ENCODE measurements at regions not wholly inside any gene's neighbourhood (a gene's known extent, or its start where the extent isn't known, plus 50 kb on each side); places are given as distances from the start of the nearest gene placed in this dataset.

- TF ChIP-seq CTCF (IDR thresholded peaks at IDR 0.05) = no peak
- no peaks in the 10 kb centered on the region for H3K4me1 Mint-ChIP-seq
- intact Hi-C loops (cut with micrococcal nuclease) = no loop called here
- ChIA-PET CTCF (no interaction called here), POLR2A (no interaction called here)
- no peak overlapping the region for H3K27ac Mint-ChIP-seq
- ATAC-seq (ENCODE audit: low read depth) (no peak), DNase-seq (no peak)
- H3K4me3 Mint-ChIP-seq = no peak overlapping the region
- no peaks in the 10 kb centered on the region for H3K27me3 Mint-ChIP-seq
- no peaks in the 10 kb centered on the region for H3K36me3 Mint-ChIP-seq (ENCODE audit: low read depth)
- H3K9me3 Mint-ChIP-seq = peaks cover 11% of the 10 kb centered on the region
These were observed 732.0 kb upstream of the CTNND2 start for GRCh38 chr5:12636209-12636608.

- Mint-ChIP-seq H3K27ac (no peak overlapping the region), H3K9me3 (peaks cover 6% of the 10 kb centered on the region), H3K4me1 (no peaks in the 10 kb centered on the region), H3K27me3 (no peaks in the 10 kb centered on the region), H3K4me3 (no peak overlapping the region), H3K36me3 (ENCODE audit: low read depth) (no peaks in the 10 kb centered on the region)
- DNase-seq = no peak
- no peak for ATAC-seq (ENCODE audit: low read depth)
- POLR2A ChIA-PET = no interaction called here
- intact Hi-C loops (cut with micrococcal nuclease) = no loop called here
- no peak for TF ChIP-seq CTCF (IDR thresholded peaks at IDR 0.05)
- CTCF ChIA-PET = no interaction called here
These were observed 722.3 kb upstream of the CTNND2 start for GRCh38 chr5:12626556-12626955.

- H3K27me3 Mint-ChIP-seq = no peaks in the 10 kb centered on the region
- DNase-seq (no peak), ATAC-seq (ENCODE audit: low read depth) (no peak)
- H3K9me3 Mint-ChIP-seq = peaks cover 6% of the 10 kb centered on the region
- no peak for TF ChIP-seq CTCF (IDR thresholded peaks at IDR 0.05)
- no peaks in the 10 kb centered on the region for H3K4me1 Mint-ChIP-seq
- intact Hi-C loops (cut with micrococcal nuclease) = no loop called here
- H3K4me3 Mint-ChIP-seq = no peak overlapping the region
- CTCF ChIA-PET = no interaction called here
- no peak overlapping the region for H3K27ac Mint-ChIP-seq
- no peaks in the 10 kb centered on the region for H3K36me3 Mint-ChIP-seq (ENCODE audit: low read depth)
- POLR2A ChIA-PET = no interaction called here
These were observed 721.5 kb upstream of the CTNND2 start for GRCh38 chr5:12625667-12626263.

- intact Hi-C loops (cut with micrococcal nuclease) = no loop called here
- POLR2A ChIA-PET = no interaction called here
- no peak overlapping the region for H3K4me3 Mint-ChIP-seq
- no peaks in the 10 kb centered on the region for H3K27me3 Mint-ChIP-seq
- H3K27ac Mint-ChIP-seq = no peak overlapping the region
- no peak for TF ChIP-seq CTCF (IDR thresholded peaks at IDR 0.05)
- no peaks in the 10 kb centered on the region for H3K36me3 Mint-ChIP-seq (ENCODE audit: low read depth)
- peaks cover 6% of the 10 kb centered on the region for H3K9me3 Mint-ChIP-seq
- ATAC-seq (ENCODE audit: low read depth) (no peak), DNase-seq (no peak)
- CTCF ChIA-PET = no interaction called here
- H3K4me1 Mint-ChIP-seq = no peaks in the 10 kb centered on the region
These were observed 720.7 kb upstream of the CTNND2 start for GRCh38 chr5:12624776-12625560.

GRCh38 chr5:12623408-12623807 lies 719.2 kb upstream of the CTNND2 start:
- Mint-ChIP-seq H3K27me3 (no peaks in the 10 kb centered on the region), H3K4me1 (no peaks in the 10 kb centered on the region), H3K9me3 (peaks cover 6% of the 10 kb centered on the region), H3K4me3 (no peak overlapping the region), H3K36me3 (ENCODE audit: low read depth) (no peaks in the 10 kb centered on the region), H3K27ac (no peak overlapping the region)
- CTCF ChIA-PET = no interaction called here
- intact Hi-C loops (cut with micrococcal nuclease) = no loop called here
- POLR2A ChIA-PET = no interaction called here
- no peak for TF ChIP-seq CTCF (IDR thresholded peaks at IDR 0.05)
- no peak for ATAC-seq (ENCODE audit: low read depth)
- DNase-seq = no peak

All from activated B cell treated with CpG ODN at 0.5 μM for 24 hours (primary cell).